Jurkat, Clone E6-1 (cell line): ENCODE measurements at regions not wholly inside any gene's neighbourhood (a gene's known extent, or its start where the extent isn't known, plus 50 kb on each side); places are given as distances from the start of the nearest gene placed in this dataset.
A peak's percentile ranks its signal among the peaks of the same experiment; 100 is the strongest.

Source experiments
- DNase-seq: peaks from one replicate; pipeline ENCODE4 v3.0.0-alpha.2; 2011; ENCODE audit warnings: low read depth, low spot score
- H3K4me3 ChIP-seq: 2 replicates; pipeline ENCODE4 v1.5.1; 2011; ENCODE audit warnings: mild to moderate bottlenecking, low read length, control low read depth, moderate library complexity

DNA sequence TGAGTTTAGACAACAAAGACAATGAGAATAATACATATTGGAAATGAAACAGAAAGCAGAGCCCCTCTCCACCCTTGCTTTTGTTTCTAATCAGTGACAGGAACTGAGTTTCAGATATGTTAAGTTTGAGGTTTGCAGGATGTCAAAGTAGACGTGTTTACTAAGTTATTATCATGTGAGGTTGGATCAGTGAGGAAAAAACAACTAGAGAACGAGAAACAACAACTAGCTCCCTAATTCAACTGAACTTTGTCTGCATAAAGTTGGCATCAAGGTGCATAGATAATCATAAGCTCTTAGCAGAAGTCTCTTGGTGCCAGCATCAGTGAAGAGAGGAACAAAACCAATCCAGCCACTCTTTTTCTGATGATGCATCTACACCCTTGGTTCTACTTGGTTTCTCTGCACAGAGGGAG is 491.1 kb upstream of the NR2F2 start:
- DNase-seq = no peak
- H3K4me3 ChIP-seq = no peak overlapping the region

DNA sequence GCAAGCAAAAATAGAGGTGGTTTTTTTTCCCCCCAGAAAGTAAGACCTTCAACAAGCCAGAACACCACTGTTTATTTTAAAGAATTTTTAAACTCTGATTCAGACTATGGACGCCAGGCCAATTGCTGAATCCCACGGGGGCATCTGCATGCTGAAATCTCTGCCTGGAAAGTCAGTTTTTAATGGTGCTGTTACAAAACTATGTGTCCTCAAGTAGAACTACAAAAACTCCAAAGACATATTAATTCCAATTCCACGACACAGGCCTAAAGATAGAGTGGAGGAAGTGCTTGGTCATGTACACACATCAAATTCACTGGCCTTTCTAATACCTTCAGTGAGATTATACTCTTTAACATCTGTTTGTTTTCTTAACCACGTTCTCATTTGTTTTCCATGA is 490.5 kb upstream of the NR2F2 start:
- DNase-seq = no peak
- H3K4me3 ChIP-seq = no peak overlapping the region

DNA sequence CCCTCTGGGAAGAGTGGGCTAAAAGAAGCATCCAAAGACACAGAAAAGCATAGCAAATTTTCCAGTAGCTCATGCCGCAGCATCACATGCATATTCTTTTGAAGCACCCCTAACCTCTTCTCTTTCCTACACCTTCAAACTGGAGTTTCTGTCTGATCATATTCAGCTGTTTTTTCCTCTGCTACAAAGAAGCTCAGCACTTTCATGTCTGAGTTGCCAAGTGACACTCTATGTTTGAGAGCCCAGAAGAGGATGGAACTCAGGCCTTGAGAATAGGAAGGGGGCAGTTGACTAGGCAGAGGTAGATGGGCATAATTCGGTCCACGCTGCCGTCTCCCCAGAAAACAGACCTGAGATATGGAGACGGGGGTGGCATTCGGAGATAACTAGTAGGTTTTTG is 489.6 kb upstream of the NR2F2 start:
- DNase-seq = no peak
- no peak overlapping the region for H3K4me3 ChIP-seq

DNA sequence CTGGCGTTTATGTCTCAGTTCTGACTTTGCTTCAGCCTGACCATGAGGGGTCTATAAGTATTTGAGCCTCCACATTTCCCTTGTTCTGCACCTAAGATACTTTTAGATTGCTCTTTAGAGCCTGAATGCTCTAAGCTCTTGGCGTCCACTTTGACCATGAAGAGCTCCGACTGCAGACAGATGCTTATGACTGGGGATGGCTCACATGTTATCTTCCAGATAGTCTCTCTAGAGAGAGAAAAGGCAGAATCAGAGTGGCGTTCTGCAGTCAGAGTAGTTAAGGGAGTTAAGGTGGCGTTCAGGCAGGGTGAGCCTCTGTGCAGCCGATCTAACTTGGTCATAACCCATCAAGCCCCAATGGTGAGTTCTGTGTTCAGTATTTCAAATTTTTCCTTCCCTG is 487.9 kb upstream of the NR2F2 start:
- no peak overlapping the region for H3K4me3 ChIP-seq
- DNase-seq = no peak

DNA sequence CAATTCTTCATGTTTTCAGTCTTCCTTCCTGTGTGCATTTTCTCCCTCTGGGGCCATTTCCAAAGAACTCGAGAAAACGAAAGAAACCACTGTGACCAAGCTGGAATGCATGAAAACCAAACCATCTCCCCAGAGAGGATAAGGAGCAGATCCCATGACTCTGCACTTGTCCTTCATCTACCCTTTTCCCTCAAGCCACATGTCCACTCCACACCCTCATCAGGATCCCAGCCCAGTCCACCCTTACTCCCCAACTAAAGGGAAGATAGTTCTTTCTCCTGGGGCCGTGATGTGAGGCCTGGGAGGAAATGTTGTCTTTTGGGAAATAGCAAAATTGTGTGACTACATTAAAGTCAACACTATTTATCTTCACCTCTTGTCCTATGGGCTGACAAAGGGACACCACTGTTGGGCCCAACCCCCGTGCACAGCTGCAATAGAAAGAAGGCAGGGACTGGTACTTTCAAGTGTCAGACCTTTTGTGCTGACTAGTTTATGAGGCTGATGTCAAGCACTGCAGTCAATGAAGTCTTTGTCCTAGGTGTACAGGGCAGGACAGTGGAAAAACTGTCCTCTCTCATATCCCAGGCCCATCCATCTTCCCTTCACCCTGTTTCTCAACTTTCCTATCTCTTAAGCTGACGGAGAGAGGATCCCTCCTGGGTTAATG is 487.1 kb upstream of the NR2F2 start:
- no peak for DNase-seq
- no peak overlapping the region for H3K4me3 ChIP-seq

DNA sequence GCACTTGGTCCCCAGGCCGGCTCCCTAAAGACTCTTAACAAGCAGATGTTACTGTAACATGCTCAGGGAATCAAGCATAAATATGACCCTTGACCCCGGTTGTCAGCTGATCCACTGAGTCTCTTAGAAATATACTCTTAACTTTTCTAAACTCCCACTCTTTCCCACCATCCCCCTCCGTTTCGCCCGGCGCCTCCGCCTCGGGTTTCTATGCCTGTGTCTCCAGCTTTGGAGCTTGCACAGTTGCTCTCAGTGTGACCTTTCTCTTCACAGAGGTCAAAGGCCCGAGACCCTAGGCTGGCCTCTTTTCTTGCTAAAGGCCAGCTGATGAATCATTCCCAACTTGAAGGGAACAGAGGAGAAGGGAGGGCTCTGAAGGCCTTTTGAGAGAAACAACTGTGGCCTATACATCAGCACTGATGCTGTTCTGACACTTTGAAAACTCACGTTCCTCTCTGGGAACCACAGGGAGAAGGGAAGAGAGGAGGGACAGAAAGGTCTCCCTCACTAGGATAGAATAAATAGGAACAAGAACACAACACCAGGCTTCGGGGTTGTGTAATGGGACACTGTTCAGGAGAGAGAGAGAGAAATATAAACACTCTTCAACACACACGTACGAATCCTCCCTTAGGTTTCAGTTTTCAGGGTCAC is 484.5 kb upstream of the NR2F2 start:
- no peak overlapping the region for H3K4me3 ChIP-seq
- DNase-seq = no peak

DNA sequence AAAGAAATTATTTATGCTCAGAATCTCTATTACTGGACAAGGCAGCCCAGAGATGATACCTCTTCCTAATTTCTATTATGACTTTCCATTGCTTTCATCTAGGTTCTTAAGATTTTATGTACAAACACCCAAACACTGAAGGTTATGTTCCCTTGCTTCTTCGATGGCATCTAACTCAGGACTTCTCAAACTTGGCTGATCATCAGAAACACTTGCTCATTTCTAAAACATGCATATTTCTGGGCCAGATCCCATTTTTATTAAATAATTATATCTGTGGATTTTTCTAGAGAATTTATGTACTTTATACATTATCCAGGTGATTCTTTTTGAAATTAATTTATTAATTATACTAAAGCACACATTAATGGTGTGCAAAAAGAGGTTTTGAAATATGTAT is 482.4 kb upstream of the NR2F2 start:
- no peak for DNase-seq
- H3K4me3 ChIP-seq = no peak overlapping the region

DNA sequence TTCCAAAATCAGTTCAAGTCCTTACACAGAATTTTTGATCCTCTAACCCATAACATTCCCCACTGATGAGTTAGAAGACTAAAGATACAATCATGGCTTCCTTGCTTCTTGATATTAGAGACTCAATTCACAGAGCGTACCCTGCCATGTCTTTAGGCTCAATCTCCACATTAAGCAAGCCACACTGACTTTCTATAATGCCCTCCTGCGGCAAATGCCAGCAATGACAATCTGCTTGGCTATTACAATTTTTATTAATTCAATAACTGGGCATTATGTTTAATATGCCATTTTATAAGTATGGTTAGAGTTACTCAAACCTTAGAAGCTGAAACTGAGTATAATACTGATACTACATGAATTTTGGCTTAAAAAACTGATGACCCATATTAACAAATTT is 479.7 kb upstream of the NR2F2 start:
- H3K4me3 ChIP-seq = no peak overlapping the region
- no peak for DNase-seq

DNA sequence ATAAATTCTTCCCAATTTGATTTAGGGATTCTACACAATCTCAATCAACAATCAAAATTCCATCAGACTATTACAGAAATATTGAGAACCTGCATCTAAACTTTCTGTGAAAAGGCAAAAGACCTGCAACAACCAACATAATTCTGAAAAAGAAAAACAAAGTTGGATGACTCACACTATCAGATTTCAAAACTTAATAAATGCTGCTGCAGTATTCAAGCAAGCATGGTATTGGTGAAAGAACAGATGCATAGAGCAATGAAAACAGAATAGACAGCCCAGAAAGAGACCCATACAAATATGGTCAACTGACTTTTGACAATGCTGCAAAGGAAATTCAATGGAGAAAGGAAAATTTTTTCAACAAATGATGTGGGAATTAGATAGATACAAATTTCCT is 477.1 kb upstream of the NR2F2 start:
- DNase-seq = no peak
- H3K4me3 ChIP-seq = no peak overlapping the region

DNA sequence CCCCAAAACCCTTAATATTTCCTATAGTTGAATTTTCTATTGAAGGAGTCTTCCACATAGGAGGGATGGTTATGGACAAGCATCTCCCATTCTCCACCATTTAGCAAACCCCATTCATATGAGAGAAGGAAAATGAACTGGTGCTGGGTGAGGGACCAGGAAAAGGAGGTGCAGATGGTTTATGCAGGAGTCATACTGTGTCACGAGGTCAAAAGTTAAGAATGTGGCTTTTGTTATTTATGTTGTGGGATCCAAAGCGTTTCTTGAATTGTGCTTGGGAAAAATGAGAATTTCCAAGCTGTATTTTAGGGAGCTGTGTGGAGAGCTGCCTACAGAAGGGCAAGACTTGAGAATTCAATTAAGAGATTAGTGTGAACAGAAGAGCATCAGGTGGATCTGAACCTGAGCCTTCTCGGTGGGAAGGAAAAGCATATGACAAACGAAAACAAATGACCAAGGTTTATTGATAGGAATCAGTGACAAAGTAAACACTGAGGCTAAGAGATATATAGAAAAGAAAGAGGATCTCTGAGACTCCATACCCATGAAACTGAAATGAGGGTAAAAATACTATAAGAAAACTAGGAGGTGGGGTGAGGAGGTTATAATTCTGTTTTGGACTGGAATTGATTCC is 473.3 kb upstream of the NR2F2 start:
- DNase-seq = no peak
- no peak overlapping the region for H3K4me3 ChIP-seq

DNA sequence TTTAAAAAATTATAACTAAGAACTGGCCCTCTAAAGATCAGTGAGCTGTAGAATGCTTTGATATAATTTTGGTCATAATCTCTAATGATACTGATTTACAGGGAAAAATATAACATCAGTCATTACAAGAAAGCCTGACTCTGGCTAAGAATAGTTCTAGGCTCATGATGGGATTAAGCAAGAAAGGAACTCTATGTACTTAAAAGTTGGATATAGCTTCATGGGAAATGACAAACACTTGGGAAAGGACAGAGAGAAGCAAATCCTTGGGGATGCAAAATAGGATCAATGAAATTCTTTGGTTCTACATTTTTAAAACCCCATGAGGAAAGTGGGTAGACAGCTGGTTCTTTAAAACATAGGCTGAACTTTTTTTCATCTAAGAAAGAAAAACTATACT is 472.7 kb upstream of the NR2F2 start:
- no peak for DNase-seq
- H3K4me3 ChIP-seq = no peak overlapping the region

DNA sequence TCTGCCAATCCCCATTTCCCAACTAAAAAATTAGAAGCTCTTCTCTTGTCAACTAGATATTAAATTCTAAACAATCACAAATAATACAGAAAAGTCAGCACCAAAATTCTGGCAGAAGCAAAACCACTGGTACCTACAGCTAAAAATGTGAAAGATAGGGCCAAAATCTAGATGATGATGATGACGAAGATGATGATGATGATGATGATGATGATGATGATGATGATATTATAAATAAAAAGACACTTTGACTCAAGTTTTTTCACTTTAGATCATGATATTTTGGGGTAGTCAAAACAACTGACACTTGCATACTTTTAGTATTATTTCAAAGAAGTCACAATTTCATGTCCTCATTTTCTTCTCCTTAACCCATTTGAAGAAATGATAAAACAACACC is 470.1 kb upstream of the NR2F2 start:
- H3K4me3 ChIP-seq = no peak overlapping the region
- no peak for DNase-seq

DNA sequence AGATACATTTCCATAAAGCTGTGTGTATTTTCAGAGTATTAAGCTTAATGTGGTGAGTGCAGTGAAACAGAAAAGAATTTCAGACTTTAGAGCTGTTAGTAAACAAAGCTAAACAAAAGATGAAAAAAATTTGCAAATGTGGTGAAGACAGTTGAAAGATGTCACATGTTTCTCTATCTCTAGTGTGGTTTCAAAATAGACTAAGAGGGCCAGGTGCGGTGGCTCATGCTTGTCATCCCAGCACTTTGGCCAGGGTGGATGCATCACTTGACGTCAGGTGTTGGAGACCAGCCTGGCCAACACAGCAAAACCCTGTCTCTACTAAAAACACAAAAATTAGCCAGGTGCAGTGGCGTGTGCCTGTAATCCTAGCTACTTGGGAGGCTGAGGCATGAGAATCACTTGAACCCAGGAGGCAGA is 466.0 kb upstream of the NR2F2 start:
- no peak overlapping the region for H3K4me3 ChIP-seq
- peak; percentile 74 for DNase-seq

DNA sequence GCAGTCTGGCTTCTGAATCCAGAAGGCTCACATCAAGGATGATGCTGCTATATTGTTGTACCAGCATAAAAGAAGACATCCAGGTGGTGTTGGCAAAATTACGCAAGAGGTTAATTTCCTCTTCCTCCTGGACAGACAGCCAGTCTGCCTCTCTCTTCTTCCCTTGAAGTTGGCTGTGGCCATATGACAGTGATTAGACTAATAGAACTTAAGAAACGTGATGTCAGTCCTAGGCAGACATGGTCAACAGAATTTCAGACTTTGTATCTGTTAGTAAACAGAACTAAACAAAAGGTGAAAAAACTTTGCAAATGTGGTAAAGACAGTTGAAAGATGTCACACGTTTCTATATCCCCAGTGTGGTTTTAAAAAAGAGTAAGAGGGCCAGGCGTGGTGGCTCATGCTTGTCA is 465.2 kb upstream of the NR2F2 start:
- no peak for DNase-seq
- H3K4me3 ChIP-seq = no peak overlapping the region

DNA sequence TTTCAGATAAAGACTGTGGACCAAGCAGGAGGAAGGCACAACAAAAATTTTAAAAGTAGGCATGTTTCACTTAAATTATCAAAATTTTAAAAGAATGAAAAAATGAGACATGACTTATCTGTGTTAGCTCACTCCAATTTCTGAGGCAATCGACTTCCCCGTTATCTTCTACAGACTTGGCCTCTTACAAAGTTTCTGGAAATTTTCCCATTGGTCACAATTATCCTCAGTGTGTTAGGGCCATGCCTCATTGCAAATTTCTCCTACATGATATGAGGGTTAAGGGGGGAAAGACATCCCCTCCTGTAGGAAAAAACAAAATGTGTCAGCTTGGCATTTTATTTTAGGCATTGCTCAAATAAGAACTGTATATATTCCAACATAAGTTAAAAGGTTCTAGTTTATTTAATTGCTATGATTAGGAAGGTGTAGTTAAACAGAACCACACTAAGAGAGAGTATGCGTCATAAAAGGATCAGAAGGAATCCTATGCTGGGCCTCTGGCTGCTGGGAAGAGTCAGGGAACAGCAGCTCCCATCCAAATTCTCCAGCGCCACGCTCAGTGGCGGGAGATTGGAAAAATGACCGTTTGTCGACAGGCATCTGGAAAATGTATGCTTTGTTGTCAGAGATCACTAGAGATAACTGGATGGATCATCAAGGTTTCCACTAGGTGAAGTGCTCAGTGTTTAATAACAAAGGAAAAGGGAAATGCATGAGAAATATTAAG is 463.6 kb upstream of the NR2F2 start:
- no peak for DNase-seq
- no peak overlapping the region for H3K4me3 ChIP-seq

DNA sequence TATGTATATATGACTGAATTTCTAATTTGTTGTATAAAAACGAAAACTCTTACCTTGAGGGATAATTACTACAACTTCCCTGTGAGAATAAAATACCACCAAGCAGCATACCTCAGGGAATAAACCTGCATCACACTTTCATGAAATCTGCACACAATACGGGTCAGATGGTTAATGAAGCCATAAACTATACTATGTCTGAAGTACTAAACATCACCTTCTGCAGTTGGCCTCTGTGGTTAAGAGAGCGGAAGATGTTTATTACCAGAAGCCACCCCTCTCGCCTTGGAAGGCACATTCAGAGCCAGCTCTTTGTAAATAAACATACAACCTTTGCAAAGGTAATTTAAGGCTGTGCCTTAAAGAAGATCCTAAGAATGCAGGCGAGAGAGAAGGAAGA is 462.1 kb upstream of the NR2F2 start:
- no peak overlapping the region for H3K4me3 ChIP-seq

DNA sequence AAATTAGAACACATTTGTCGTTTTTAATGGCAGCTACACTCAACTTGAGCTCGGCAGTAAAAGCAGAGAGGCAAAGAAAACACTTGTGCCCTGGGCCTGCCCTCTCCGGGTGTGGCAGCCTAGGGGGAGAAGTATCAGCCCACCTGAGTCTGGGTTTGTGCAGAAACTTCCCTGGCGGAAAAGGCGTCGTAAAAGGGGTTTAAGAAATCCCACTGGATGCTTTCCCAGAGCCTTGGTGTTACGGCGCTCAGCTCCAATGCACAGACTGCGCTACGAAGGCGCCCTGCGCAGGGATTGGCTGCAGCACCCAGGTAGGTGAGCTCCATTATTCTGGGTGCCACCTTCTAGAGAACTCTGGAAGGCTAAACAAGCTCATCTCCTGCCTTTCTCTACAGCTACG is 461.5 kb upstream of the NR2F2 start:
- H3K4me3 ChIP-seq = no peak overlapping the region
- DNase-seq = no peak

More for the DNA sequence above, 462.1 kb upstream of the NR2F2 start:
- DNase-seq = no peak

DNA sequence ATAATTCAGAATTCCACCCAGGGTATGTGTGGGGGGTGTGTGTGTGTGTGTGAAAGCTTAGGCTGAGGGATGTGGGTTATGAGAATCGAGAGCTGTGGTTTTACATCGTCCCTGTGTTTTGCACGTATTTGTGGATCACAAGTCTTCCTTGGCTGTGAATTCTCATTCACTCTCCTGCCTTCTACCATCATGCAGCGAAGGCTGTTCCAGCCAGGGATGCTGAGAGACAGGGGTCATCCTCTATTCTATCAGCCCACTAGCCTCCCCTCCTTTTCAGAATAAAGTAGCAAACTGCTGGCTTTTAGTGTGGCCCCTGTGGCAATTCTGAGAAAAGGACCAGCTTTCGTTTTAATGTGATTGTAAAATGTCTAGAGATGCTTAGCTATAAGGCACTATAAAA is 460.6 kb upstream of the NR2F2 start:
- DNase-seq = peak; percentile 62
- H3K4me3 ChIP-seq = peak overlapping the region; percentile 12; the same call in 1 of the 2 replicates

DNA sequence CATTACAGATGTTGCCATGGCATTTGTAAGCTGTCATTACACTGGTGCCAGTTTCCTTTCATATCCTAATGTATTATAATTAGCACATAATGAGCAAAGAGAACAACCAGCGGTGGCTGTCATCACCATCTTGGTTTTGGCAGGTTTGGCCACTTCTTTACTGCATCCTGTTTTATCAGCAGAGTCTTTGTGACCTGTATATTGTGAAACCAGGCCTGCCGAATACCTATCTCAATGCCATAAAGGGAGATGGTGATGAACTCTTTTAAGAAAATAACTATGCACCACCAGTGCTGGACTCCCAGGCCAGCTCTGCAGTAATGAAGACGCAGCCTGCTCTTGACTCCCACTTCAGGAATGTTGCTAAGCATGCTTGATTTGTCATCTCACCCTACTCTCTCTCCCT is 458.1 kb upstream of the NR2F2 start:
- no peak for DNase-seq
- H3K4me3 ChIP-seq = no peak overlapping the region

DNA sequence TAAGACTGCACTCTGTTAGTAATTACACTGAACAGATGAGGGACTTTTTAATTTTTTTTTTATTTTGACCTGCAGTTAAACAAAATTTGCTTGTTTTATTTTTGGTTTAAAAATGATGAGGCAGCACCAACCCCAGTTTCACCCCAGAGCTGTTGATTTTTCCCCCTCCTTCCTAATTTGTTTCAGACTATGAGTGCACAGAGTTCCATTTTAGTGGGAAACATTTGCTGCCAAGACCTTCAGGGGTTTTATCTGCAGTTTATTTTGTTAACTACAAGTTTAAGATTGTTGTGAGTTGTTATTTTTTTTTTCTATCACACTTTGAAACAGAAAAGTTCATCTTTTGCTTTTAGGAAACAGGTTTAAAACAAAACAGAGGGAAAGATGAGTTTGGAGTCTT is 455.9 kb upstream of the NR2F2 start:
- no peak for DNase-seq

More for the DNA sequence above, 455.9 kb upstream of the NR2F2 start:
- no peak overlapping the region for H3K4me3 ChIP-seq
